Neuronal stem cell (in vitro differentiated cells): ENCODE measurements at regions not wholly inside any gene's neighbourhood (a gene's known extent, or its start where the extent isn't known, plus 50 kb on each side); places are given as distances from the start of the nearest gene placed in this dataset.

ENCODE experiments used
- DNase-seq: peaks from one replicate; pipeline ENCODE4 v3.0.0-alpha.2; 2013; ENCODE audit warnings: low spot score
- H2AFZ ChIP-seq: one replicate; pipeline ENCODE4 v1.6.1; 2013; ENCODE audit warnings: mild to moderate bottlenecking, low read length, inconsistent platforms
- H2AK5ac ChIP-seq: 2 replicates; pipeline ENCODE4 v1.6.1; 2013; ENCODE audit warnings: low read depth, mild to moderate bottlenecking, inconsistent platforms, low read length, moderate library complexity, mixed read lengths
- H2BK120ac ChIP-seq: 2 replicates; pipeline ENCODE4 v1.6.1; 2013; ENCODE audit warnings: low read depth, mild to moderate bottlenecking, inconsistent platforms, low read length, moderate library complexity, mixed read lengths
- H2BK12ac ChIP-seq: one replicate; pipeline ENCODE4 v1.6.1; 2013; ENCODE audit warnings: low read length, inconsistent platforms
- H2BK15ac ChIP-seq: 2 replicates; pipeline ENCODE4 v1.6.1; 2013; ENCODE audit warnings: mild to moderate bottlenecking, low read length, inconsistent platforms, mixed read lengths
- H2BK5ac ChIP-seq: one replicate; pipeline ENCODE4 v1.6.1; 2013; ENCODE audit warnings: inconsistent platforms, mild to moderate bottlenecking, low read length, moderate library complexity
- H3K14ac ChIP-seq: one replicate; pipeline ENCODE4 v1.6.1; 2013; ENCODE audit warnings: low read length, inconsistent platforms
- H3K18ac ChIP-seq: 2 replicates; pipeline ENCODE4 v1.6.1; 2013; ENCODE audit warnings: low read length, inconsistent platforms
- H3K23ac ChIP-seq: 2 replicates; pipeline ENCODE4 v1.6.1; 2013; ENCODE audit warnings: low read depth, mild to moderate bottlenecking, mixed read lengths, low read length, inconsistent platforms; ENCODE audit not compliant: poor library complexity
- H3K27ac ChIP-seq: replicated peaks from 3 replicates; pipeline ENCODE4 v1.5.1; 2013; ENCODE audit warnings: low read length, inconsistent platforms
- H3K27me3 ChIP-seq, 3 experiments: 2 replicates each; pipeline ENCODE4 v1.6.1; 2013; ENCODE audit warnings: low read length in 3 of 3, mild to moderate bottlenecking in 2 of 3, inconsistent platforms in 1 of 3, low read depth in 1 of 3, mixed read lengths in 1 of 3, moderate library complexity in 1 of 3; ENCODE audit not compliant: control insufficient read depth in 3 of 3, insufficient read depth in 3 of 3
- H3K36me3 ChIP-seq, 2 donors: replicated peaks in 1 of 2; 2 replicates each; pipeline ENCODE4 v1.6.1; 2013; ENCODE audit warnings: low read length in 2 of 2; ENCODE audit not compliant: control insufficient read depth in 2 of 2, insufficient read depth in 2 of 2
- H3K4ac ChIP-seq: 2 replicates; pipeline ENCODE4 v1.6.1; 2013; ENCODE audit warnings: inconsistent platforms, mild to moderate bottlenecking, low read length, moderate library complexity
- H3K4me1 ChIP-seq, 2 donors: 1 replicate in 1 of 2; 2 replicates in 1 of 2; pipeline ENCODE4 v1.6.1; 2013; ENCODE audit warnings: low read length in 2 of 2, low read depth in 1 of 2; ENCODE audit not compliant: control insufficient read depth in 2 of 2, insufficient read depth in 1 of 2
- H3K4me2 ChIP-seq: one replicate; pipeline ENCODE4 v1.6.1; 2013; ENCODE audit warnings: mild to moderate bottlenecking, low read length, inconsistent platforms; ENCODE audit not compliant: insufficient read depth, poor library complexity, severe bottlenecking
- H3K4me3 ChIP-seq, 2 donors: 2 replicates each; pipeline ENCODE4 v1.5.1; 2013; ENCODE audit warnings: low read length in 2 of 2, mild to moderate bottlenecking in 2 of 2, inconsistent platforms in 1 of 2, moderate library complexity in 1 of 2
- H3K79me1 ChIP-seq: one replicate; pipeline ENCODE4 v1.6.1; 2013; ENCODE audit warnings: low read depth, mild to moderate bottlenecking, inconsistent platforms, low read length, moderate library complexity
- H3K9ac ChIP-seq: one replicate; pipeline ENCODE4 v1.6.1; 2013; ENCODE audit warnings: mild to moderate bottlenecking, low read depth, low read length, inconsistent platforms; ENCODE audit not compliant: poor library complexity
- H3K9me3 ChIP-seq, 2 donors: replicated peaks in 1 of 2; 2 replicates each; pipeline versions ENCODE3 to v1.6.1; 2013; ENCODE audit warnings: low read length in 2 of 2, mild to moderate bottlenecking in 2 of 2, inconsistent platforms in 1 of 2, low read depth in 1 of 2, mixed read lengths in 1 of 2, moderate library complexity in 1 of 2; ENCODE audit not compliant: control insufficient read depth in 2 of 2, insufficient read depth in 1 of 2
- H4K8ac ChIP-seq: one replicate; pipeline ENCODE4 v1.6.1; 2013; ENCODE audit warnings: low read depth, mild to moderate bottlenecking, inconsistent platforms, low read length, moderate library complexity
- H4K91ac ChIP-seq: one replicate; pipeline ENCODE4 v1.6.1; 2013; ENCODE audit warnings: low read length, low read depth, mild to moderate bottlenecking, inconsistent platforms; ENCODE audit not compliant: poor library complexity
- WGBS, 2 donors: extraction: QIAGEN DNeasy Blood & Tissue Kit; methylation state at CpG; one replicate each; pipeline ENCODE4 v1.1.7; 2013; ENCODE audit warnings: missing lambda C conversion rate in 2 of 2, mixed read lengths in 1 of 2; ENCODE audit not compliant: insufficient read length in 2 of 2, insufficient replicate concordance in 1 of 2; ENCODE audit errors: extremely low coverage in 2 of 2; 5-methylcytosine and 5-hydroxymethylcytosine counted together

- Histone ChIP-seq H2AFZ (no peak overlapping the region), H3K23ac (no peak overlapping the region), H2BK12ac (no peak overlapping the region), H3K9me3 (no peaks in the 10 kb centered on the region), H2BK120ac (no peak overlapping the region), H3K9ac (no peak overlapping the region), H3K27ac (no peak overlapping the region), H3K79me1 (no peaks in the 10 kb centered on the region), H3K4me3 (no peak overlapping the region), H4K91ac (no peak overlapping the region), H3K4me1 (peaks cover 0 to 4% of the 10 kb centered on the region in 2 donors), H3K4ac (no peak overlapping the region), H3K4me2 (no peak overlapping the region), H3K36me3 (no peaks in the 10 kb centered on the region), H3K14ac (no peak overlapping the region), H2BK15ac (no peak overlapping the region), H3K18ac (no peak overlapping the region), H2AK5ac (no peak overlapping the region), H2BK5ac (no peak overlapping the region), H4K8ac (no peak overlapping the region), H3K27me3 (no peaks in the 10 kb centered on the region)
- no CpG with 5 or more reads among the region's 5 CpGs for WGBS, 2 donors
- no peak for DNase-seq
Measured at GRCh38 chr9:107190936-107191290, 92.2 kb upstream of the RAD23B start.

DNA sequence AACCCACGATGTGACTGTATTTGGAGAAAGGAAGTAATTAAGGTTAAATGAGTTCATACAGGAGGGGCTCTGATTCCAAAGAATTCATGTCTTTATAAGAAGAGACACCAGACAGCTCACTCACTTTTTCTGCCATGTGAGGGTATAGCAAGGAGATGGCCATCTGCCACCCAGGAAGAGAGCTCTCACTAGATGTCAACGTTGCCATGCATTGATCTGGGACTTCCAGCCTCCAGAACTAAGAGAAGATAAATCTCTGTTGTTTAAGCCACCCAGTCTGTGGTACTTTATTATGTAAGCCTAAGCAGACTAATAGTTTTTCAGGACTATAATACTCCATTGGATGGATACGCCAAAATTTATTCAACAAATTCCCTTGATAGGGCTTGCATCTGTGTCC lies 89.8 kb upstream of the RAD23B start:
- no peak overlapping the region for H3K4me3 ChIP-seq
- H4K8ac ChIP-seq = no peak overlapping the region
- no peak overlapping the region for H4K91ac ChIP-seq
- no peak overlapping the region for H3K4ac ChIP-seq
- no peak for DNase-seq
- H3K4me2 ChIP-seq = no peak overlapping the region
- no peak overlapping the region for H2BK5ac ChIP-seq
- H3K23ac ChIP-seq = no peak overlapping the region
- H2BK12ac ChIP-seq = no peak overlapping the region
- no peak overlapping the region for H3K9ac ChIP-seq
- WGBS, 2 donors = no CpG with 5 or more reads among the region's 3 CpGs
- H2BK15ac ChIP-seq = no peak overlapping the region
- no peak overlapping the region for H3K18ac ChIP-seq
- no peaks in the 10 kb centered on the region for H3K36me3 ChIP-seq
- no peaks in the 10 kb centered on the region for H3K27me3 ChIP-seq
- H2AFZ ChIP-seq = no peak overlapping the region
- H3K27ac ChIP-seq = no peak overlapping the region
- no peaks in the 10 kb centered on the region for H3K79me1 ChIP-seq
- no peak overlapping the region for H2AK5ac ChIP-seq
- H3K4me1 ChIP-seq = peaks cover 0 to 4% of the 10 kb centered on the region in 2 donors
- H2BK120ac ChIP-seq = no peak overlapping the region
- no peaks in the 10 kb centered on the region for H3K9me3 ChIP-seq
- no peak overlapping the region for H3K14ac ChIP-seq

GRCh38 chr9:107198718-107199117 lies 84.4 kb upstream of the RAD23B start:
- Histone ChIP-seq H3K27me3 (peaks cover 0 to 3% (median 0%) of the 10 kb centered on the region in 3 experiments), H3K4ac (no peak overlapping the region), H2BK12ac (no peak overlapping the region), H2BK5ac (no peak overlapping the region), H2BK15ac (no peak overlapping the region), H2AFZ (no peak overlapping the region), H4K8ac (no peak overlapping the region), H3K9ac (no peak overlapping the region), H3K23ac (no peak overlapping the region), H3K36me3 (no peaks in the 10 kb centered on the region), H2AK5ac (no peak overlapping the region), H3K4me2 (no peak overlapping the region), H3K79me1 (no peaks in the 10 kb centered on the region), H4K91ac (no peak overlapping the region), H3K4me1 (no peaks in the 10 kb centered on the region), H3K4me3 (no peak overlapping the region), H3K14ac (no peak overlapping the region), H2BK120ac (no peak overlapping the region), H3K18ac (no peak overlapping the region), H3K9me3 (no peaks in the 10 kb centered on the region), H3K27ac (no peak overlapping the region)
- no peak for DNase-seq
- WGBS, 2 donors = no CpG with 5 or more reads among the region's 3 CpGs

GRCh38 chr9:107208121-107208520 lies 75.0 kb upstream of the RAD23B start:
- H3K9me3 ChIP-seq = no peaks in the 10 kb centered on the region
- no peak overlapping the region for H3K23ac ChIP-seq
- H2BK15ac ChIP-seq = no peak overlapping the region
- H4K91ac ChIP-seq = no peak overlapping the region
- no peak overlapping the region for H3K27ac ChIP-seq
- no peak overlapping the region for H3K9ac ChIP-seq
- no peak overlapping the region for H2BK5ac ChIP-seq
- DNase-seq = no peak
- peaks cover 0 to 3% of the 10 kb centered on the region in 2 donors for H3K4me1 ChIP-seq
- H3K18ac ChIP-seq = no peak overlapping the region
- peaks cover 0 to 2% (median 0%) of the 10 kb centered on the region in 3 experiments for H3K27me3 ChIP-seq
- no peak overlapping the region for H4K8ac ChIP-seq
- no peaks in the 10 kb centered on the region for H3K79me1 ChIP-seq
- no peak overlapping the region for H3K4ac ChIP-seq
- H3K14ac ChIP-seq = no peak overlapping the region
- H2BK12ac ChIP-seq = no peak overlapping the region
- H3K4me2 ChIP-seq = no peak overlapping the region
- H2AFZ ChIP-seq = no peak overlapping the region
- no peak overlapping the region for H2AK5ac ChIP-seq
- H3K36me3 ChIP-seq = no peaks in the 10 kb centered on the region
- no peak overlapping the region for H3K4me3 ChIP-seq
- no CpG with 5 or more reads among the region's 3 CpGs for WGBS, 2 donors
- no peak overlapping the region for H2BK120ac ChIP-seq
